PC-9 (cell line): ENCODE measurements at regions not wholly inside any gene's neighbourhood (a gene's known extent, or its start where the extent isn't known, plus 50 kb on each side); places are given as distances from the start of the nearest gene placed in this dataset.
"Not testable (repeated sequence)": the region's sequence is repeated elsewhere in the genome, so short reads cannot be mapped to it uniquely, and the experiment has no call there.

Experiments used
- CTCF ChIP-seq: fragments of 200-600 bp; sonication (generic); conservative IDR thresholded peaks from 2 replicates; pipeline ENCODE4 v1.6.1; 2017; ENCODE audit warnings: mixed run types, antibody characterized with exemption, mild to moderate bottlenecking, moderate library complexity
- EZH2 ChIP-seq: fragments of 200-600 bp; sonication (generic); IDR thresholded peaks from 2 replicates; pipeline ENCODE4 v1.8.0; 2017; ENCODE audit warnings: antibody characterized with exemption, low read depth

GRCh38 chr15:22253002-22253675 lies 172.8 kb downstream of the OR4M2 start:
- TF ChIP-seq CTCF, EZH2: not testable (repeated sequence)
